AML-193 (cell line): ENCODE measurements at regions not wholly inside any gene's neighbourhood (a gene's known extent, or its start where the extent isn't known, plus 50 kb on each side); places are given as distances from the start of the nearest gene placed in this dataset.

Experiments
- DNase-seq, 2 experiments: peaks; one replicate each; lab custom pipeline; 2025; lab: John Stamatoyannopoulos, UW

DNA sequence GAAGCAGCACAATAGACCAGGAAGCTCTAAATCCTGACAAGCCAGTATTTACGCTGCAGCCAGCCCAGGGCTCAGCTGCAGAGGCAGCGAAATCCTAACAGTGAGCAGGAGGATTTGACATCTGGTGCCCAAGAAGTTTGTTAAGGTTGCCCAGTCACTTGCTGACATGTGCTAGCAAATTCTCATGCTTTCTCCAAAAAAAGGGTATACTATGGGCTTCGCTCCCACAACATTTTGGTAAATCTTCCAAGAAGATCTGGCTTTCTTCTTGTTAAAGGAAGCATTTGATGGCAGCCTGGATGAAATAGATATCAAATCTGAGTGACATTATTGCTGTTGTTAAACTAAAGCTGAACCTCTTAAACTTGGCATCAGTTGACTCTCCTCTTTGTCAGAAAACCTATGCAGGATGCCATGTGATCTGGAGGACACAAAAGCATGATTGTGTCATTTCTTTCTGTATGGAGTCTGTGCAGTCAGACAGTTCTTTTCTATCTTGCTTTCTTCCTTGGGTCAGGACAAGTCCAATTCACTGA is 949.7 kb upstream of the RBFOX1 start:
- no peak for DNase-seq

DNA sequence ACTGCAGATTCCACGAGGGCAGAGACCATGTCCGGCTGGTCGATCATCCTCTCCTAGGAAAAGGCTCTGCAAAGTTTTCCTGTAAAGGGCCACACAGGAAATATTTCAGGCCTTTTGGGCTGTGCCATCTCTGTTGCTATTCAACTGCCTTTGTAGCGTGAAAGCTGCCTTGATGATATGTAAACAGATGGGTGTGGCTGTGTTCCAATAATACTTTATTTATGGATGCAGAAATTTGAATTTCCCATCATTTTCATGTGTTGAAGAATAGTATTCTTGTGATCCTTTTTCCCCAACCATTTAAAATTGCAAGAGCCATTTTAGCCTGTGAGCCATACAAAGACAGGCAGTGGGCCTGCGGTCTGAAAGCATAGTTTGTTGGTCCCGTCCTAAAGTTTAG is 950.7 kb upstream of the RBFOX1 start:
- no peak for DNase-seq

DNA sequence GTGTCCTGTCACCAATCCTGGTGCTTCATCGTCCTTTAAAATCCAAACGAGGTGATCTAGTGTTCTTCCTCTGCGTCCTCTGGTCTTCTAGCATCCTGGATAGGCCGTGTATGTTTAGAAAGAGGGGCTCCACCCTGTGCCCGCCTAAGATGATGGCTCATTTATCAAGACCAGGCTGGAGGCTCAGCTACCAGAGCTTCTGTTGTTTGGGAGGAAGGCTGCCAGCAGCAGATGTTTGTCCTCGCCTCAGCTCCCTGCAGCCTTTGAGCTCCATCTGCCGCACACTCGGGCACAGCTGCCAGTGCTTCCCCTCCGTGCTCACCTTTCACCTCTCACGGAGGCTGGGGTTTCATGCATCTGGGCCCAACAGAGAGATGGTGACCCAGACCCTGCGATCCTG is 954.7 kb upstream of the RBFOX1 start:
- DNase-seq = no peak

DNA sequence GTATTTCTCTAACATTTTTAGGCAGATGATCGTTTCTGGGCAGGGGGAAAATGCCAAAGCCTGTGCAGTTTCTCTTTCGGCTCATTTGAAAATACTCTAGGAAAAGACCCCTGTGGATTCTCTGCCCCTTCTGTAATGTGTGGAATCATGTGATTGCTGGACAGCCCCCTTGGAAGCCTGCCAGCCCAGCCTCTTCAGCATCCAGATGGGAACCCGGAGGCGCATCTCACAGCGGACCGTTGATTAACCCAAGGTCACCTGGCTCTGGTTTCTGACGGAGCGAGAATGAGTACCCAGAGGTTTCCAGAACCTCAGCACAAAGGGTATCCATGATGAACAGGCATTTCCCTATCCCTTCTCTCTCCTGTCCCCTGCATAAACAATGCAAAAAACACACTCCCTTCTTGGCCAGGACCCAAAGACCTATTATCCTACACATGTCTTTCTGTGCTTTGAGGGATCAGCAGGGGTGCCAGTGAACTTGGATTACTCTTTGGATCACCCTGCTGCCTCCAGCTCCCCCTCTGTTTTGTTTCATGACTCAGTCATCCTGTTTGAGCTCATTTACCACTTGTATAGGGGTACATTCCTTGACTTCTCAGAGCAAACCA is 957.1 kb upstream of the RBFOX1 start:
- DNase-seq = no peak

DNA sequence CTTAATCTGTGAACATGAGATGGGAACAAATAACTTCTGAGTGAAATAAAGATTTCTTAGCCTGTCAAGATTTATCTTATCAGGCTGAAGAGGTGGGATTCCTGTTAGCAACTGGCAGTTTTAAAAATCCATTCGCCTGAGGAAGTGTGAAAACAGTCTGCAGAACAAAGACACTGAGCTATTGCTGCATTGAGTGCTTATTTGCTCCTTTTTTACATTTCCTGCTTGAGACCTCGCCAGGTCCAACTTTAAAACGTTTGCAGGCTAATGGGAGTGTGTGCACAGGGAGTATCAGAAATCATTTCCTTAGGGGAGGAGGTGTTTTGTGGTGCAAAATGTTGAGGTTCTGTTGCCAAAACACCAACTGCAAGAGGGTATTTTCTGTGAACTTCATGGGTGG is 957.8 kb upstream of the RBFOX1 start:
- no peak for DNase-seq

DNA sequence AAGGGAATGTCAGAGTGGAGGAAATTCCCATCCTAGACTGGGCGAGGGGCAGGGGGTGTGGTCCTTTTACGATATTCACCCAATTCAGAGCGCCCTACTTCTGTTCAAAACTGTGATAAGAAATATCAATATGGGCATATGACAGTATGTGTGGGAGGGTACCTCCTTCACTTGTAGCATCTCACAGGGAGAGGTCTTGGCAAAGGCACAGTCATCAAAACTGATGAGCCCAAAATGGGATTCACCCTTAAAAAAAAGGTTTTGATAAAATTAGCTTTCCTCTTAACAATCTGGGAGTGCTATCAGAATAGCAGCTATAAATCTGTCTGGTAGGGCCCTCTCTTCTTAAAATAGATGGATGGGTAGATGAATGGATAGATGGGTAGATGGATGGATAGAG is 967.8 kb upstream of the RBFOX1 start:
- DNase-seq = no peak

DNA sequence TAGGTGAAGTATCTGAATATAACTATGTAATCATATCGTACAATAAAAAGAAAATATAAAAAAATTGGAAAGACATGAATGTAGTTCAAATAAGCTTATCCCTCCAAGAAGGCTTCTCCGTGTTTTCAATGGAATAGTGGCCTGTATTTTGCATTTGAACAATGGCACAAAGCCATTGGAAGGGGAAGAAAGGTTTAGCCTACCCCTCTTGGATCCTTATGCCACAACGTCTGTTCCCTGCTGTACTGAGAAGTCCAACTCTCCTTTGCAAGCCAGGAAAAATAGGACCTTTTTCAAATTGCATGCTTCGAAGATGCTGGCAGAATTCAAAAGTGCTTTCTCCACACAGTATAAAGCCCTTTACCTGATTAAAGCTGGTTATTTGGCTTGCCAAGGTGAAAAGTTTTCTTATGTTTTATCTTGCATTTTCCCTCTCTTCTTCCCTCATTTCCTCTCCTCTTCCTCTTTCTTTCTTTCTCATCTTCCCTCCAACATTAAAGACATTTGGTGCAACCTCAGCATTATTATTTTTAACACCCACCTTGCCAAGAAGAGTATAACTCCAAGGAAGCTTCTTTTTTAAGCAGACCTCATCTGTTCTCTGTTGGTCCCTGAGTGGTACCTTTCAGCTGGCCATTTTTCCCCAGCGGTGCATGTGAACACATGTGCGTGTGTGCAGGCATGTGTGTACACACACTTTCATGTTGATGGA is 968.6 kb upstream of the RBFOX1 start:
- DNase-seq = no peak

DNA sequence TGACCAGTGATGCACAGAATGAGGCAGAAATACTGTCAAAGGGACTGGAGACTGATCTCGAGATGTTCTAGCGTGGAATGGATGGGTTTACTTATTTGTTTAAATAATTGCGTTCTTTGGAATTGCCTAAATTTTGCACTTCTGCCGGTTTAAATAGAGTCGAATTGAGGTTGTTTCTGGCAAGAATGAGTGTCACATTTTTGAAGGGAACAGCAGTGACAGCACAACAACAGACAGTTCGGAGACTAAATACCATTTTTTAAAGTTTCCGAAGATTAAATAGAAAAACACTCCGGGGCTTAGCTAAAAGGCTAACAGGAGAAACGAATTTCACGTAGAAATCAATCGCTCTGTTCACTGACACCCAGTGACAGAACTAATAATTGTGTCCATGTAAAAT is 969.2 kb upstream of the RBFOX1 start:
- no peak for DNase-seq

DNA sequence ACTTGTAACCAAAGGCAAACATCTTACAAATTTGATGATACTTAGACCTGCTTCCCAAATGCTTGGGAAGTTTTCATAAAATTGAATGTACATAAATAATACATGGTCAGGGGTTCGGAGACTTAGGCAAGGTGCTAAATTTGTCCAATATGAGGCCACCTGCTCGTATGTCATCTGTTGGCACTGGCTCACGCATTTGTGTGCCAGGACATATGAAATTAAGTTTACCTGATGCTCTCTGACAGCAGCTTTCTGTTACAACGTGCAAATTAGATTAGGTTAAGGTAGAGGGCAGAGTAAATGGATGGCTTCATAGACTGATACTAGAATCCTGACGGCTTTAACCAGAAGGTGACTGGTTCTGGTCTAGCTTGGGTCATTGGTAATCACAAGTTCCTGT is 970.3 kb upstream of the RBFOX1 start:
- no peak for DNase-seq

DNA sequence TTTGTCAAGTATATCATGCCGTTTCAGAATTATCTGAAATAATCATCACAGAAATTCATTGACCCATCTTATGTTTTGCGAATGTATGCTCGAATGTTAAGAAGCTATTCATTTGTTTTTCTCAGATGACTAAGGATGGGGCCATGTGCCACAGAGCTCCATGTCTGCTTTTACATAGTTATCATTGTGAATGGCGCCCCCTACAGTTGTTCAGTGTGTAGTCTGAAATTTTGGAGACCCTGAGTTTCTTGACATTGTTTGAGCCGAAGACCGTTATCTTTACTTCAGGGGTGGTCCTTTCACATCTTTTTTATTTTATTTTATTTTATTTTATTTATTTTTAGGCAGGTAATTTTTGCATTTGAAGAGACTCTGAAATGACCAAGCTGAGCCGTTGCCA is 972.0 kb upstream of the RBFOX1 start:
- DNase-seq = no peak

DNA sequence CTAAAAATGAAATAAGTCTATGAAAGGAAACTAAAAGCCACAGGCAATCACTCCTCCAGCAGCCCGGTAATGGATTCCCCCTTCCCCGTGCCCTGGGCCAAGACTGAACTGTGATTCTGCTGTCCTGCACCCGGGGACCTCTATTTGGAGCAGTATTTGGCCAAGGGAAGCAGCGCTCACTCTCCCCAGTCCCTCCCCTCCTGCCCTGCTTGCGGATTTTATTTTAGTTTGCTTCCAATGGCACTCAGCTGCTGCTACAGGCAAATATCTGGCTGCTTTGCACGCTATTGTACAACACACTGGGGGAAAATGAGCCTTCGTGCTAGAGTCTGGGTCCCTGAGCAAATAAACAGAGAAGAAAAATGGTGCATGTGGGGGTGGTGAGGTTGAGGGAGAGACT is 975.7 kb upstream of the RBFOX1 start:
- DNase-seq = no peak

DNA sequence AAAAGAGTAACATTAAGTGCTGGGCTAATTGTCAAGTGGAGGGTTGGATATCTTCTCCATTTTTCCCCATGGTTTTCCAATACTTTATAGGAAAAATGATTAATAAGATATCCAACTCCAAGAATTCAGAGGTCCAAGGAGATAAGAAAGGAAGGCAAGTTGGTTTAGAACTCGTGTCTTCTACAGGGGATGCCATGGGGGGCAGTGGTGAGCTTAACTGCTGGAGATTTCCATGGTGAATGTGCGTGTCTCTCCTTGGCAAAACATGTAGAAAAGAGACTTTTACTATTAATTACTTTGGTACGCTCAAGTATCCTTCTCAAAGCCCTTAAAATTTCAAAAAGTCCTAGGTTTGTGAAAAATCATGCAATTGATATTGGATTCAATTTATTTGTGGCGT is 982.9 kb upstream of the RBFOX1 start:
- DNase-seq = no peak

DNA sequence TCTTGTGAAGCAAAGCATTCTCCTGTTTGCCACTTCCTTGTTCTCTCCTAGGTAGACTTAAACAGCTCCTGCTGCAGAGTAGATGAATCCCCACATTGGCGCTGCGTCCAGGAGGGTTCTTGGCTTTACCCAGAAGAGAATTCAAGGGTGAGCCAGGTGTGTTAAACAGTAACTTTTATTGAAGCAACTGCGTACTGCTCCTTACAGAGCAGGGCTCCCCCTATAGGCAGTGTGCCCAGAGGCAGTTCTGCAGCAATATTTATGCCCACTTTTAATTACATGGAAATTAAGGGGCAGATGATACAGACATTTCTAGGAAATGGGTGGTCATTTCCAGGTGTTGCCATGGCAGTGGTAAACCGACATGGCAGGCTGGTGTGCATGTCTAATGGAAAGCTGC is 987.6 kb upstream of the RBFOX1 start:
- DNase-seq = no peak

DNA sequence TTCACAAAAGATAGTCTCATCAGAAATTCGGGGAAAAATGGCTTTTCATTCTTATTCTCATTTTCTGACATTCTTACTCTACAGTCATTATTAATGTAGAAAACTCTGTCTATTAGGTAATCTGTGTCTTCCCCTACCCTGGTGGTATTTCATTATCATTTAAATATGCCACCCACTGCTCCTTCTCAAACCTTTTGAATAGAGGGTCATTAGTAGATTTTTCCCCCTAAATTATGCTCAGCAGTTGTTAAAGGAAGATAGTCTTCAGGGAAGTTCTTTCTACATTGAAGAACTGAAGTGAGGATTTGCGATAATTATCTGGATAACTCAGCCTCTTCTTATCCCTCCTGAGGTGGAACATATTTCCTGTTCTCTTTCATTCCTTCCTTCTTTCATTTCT is 989.5 kb upstream of the RBFOX1 start:
- no peak for DNase-seq

DNA sequence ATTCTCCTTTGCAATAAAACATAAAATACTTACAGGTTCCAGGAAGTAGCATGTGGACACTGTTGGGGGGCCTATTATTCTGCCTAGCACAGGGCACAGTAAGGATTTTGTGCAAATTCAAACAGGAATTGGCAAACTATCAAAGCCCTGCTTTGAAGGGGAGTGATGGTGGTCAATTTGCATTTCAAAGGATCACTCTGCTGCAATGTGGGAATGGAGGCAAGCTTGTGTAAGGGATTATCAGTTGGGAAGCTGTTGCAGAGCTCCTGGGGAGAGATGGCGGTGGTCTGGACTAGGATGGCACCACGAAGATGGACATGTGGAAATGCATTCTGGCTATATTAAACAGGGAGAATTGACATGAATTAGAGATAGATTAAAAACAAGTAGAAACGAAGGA is 990.7 kb upstream of the RBFOX1 start:
- DNase-seq = no peak

DNA sequence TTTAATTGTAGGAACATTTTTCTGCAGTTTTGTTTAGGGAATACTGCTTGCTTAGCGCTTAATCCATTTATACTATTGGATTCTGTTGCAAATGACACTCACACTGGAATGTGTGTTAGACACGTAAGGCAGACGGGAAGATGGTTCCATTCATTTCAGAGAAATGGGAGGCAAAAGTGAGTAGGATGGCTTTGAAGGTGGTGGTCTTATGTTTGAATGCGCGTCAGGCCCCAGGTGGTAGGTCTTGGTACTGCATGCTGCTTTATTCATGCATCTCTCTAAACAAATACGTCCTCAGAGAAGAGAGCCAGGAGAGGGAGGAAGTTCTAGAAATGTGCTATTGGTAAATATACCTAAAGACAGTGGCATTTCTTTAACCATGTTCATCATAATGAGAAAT is 997.6 kb upstream of the RBFOX1 start:
- no peak for DNase-seq

DNA sequence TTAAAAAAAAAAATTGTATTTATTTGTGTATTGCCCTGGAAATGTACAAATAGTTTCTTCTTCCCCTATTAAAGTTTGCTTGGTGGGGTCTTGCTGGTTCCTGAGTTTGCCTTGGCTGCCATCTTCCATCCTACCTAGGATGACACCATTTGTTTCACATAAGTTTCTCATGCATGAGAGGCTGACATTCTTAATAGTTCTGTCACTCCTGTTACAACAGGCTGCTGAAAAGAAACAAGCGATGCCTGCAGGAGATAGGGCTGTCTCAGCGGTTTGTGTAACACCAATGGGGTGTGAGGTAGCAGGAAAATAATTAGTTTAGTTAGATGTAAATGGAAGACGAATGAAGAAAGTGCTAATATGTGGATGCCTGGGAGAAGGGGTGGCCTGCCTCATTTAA is 1000.9 kb upstream of the RBFOX1 start:
- no peak for DNase-seq

DNA sequence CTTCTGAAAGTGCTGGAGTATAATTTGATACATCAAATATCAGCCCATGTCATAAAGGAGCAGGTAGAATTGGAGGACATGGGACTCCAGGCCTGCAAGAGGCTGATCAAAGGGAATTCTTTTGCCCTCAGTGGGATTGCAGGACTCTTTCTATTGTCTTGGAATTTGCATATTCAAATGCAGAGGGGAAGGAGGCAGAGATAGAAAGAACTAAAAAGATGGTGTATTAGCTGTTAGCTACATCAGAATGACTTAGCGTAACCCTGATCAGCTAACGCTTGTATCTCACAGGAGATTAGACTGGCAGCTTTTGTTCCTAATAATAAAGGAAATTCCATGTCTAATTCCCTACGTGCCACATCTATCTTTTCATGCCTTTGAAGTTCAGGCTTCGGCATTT is 1014.7 kb upstream of the RBFOX1 start:
- DNase-seq = no peak

DNA sequence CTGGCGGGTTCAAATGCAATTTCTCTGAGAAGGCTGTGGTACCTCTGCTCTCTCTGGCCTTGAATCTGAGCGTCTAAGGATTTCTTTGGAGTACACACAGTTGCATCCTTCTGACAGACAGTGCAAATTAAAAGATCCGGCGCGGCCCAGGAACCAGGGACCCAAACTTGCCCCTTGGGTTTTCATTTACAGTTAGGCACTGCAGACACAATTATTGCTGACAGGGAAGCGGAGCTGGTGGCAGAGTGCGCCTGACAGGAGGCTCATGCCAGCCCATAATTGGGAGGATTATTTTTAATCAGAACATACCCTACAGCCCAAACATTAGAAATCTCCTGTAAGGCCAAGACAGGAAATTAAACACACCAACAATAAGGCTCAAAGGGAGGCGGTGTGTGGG is 1023.4 kb upstream of the RBFOX1 start:
- DNase-seq = no peak

DNA sequence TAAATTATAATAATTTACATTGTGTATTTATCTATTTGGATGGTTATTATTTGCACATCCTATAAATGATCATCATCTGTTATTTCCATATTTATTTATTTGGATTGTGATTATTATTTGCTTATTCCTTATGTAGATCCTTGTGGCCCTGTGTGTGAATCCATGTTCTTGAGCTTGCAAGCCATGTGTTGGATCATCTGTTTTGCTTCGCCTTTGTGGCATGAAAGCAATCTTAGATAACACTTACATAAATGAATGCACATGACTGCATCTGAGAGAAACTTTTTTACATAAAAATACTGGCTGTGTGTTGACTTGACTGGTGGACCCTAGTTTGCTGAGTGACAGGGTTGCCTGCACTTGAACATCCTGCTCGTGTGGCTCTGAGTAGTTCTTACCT is 1024.5 kb upstream of the RBFOX1 start:
- no peak for DNase-seq

DNA sequence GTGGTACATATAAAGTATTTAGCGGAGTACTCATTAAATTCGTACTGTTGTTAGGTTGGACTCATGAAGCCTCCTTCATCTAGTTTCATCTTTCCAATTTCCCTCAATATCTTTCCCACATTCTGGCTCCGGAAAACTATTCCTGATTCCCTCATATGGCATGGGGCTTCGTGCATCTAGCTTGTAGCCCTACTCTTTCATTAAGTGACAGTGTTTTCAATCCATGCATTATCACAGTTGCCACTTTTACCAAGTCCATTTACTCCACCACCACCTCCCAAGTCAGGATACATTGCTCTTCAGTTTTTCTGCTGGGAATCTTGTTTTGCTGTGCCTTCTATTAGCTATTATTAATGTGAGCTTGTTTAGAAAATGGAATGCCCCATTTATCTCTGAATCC is 1032.1 kb upstream of the RBFOX1 start:
- no peak for DNase-seq

DNA sequence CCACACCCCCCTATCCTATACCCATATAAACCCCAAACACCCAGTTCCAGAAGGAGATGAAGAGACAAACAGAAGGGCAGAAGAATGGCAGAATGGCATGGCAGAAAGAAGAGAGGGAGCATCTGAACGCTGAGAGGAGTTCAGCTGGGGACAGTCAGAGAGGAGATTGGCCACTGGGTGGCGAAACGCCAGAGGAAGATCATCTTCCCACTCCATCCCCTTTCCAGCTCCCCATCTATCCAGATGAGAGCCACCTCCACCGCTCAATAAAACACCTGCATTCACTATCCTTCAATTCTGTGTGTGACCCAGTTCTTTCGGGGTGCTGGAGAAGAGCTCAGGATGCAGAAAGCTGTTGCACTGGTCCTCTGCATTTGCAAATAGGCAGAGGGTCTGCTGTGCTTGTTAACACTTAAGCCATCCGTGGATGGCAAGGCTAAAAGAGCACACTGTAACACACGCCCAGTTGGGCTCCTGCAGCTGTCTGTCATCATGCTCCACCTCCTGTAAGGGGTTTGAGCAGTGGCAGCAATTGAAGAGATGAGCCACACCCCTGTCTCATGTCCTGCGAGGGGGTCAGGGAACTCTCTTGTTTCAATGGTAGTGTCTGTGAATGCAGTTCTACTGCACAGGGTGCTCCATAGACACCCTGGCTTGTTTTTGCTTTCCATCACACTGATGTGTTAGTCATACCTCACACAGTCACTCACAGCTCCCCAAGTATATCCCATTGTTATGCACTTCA is 1034.8 kb upstream of the RBFOX1 start:
- no peak for DNase-seq

DNA sequence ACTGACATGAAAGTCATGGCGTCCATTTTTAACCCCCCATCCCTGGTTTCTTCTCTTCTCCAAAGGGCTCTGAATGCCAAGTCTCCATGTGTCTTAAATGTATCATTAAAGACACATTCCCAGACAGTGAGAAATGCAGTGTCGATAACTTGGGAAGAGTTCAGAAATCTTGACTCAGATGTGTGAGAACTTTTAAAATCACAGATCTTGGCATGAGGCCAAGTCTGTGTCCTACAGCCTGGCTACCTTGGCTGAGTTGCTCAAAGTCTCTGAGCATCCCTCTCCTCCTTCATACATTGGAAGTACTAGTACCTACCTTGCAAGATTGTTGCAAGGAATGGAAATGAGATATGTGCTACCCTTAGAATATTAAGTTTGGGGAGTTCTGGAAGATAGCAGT is 1046.5 kb upstream of the RBFOX1 start:
- DNase-seq = no peak
